ENCODE measurements at regions not wholly inside any gene's neighbourhood (a gene's known extent, or its start where the extent isn't known, plus 50 kb on each side); places are given as distances from the start of the nearest gene placed in this dataset.

DNA sequence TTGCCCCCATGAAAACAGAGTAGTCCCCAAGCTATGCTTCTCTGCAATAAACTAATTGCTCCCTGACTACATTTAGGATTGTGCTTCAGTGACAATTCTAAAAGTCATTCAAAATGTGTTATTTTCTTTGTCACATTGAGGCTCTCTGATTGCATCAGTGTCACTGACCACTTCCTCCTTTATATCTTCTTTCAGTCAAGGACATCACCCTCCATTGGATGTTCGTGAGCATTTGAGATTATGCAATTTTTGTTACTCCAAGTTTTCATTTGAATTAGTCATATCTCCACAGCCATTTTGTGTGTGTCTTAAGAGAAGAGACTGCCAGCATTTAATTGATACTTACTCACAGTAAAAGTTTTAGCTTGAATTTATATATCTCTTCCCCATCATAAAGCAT lies 780.8 kb upstream of the GCFC2 start:
- Histone ChIP-seq H2AFZ (ENCODE audit: low read depth) (no peak overlapping the region), H3K79me2 (ENCODE audit: insufficient read depth) (no peaks in the 10 kb centered on the region), H3K4me2 (no peak overlapping the region), H3K9ac (no peak overlapping the region), H3K4me3 (ENCODE audit: low read depth in 2 of 2, low read length in 1 of 2) (no peak overlapping the region), H3K27ac (ENCODE audit: low read depth in 2 of 2, low read length in 1 of 2) (no peak overlapping the region), H3K9me3 (no peaks in the 10 kb centered on the region; the same call in 1 of the 2 replicates), H3K9me2 (no peaks in the 10 kb centered on the region), H3K27me3 (ENCODE audit: insufficient read depth) (no peaks in the 10 kb centered on the region), H4K20me1 (ENCODE audit: insufficient read depth) (no peaks in the 10 kb centered on the region), H3K4me1 (ENCODE audit: control insufficient read depth in 1 of 2, insufficient read depth in 2 of 2, low read depth in 1 of 2, low read length in 1 of 2) (no peaks in the 10 kb centered on the region), H3F3A (replicated peaks; ENCODE audit: insufficient read depth) (no peaks in the 10 kb centered on the region), H3K36me3 (replicated peaks in 1 of 2; ENCODE audit: control insufficient read depth in 1 of 2, insufficient read depth in 2 of 2, low read length in 1 of 2) (no peaks in the 10 kb centered on the region)
- ChIA-PET CTCF (interaction anchor here (1.3 kb wide), 1 partner anchor 15 kb away, joined by 3 read pairs; no protein-coding TSS in a partner anchor), POLR2A (no interaction called here)
- 5% methylated on average over 1 of the region's 1 CpG for WGBS (ENCODE audit: low lambda C conversion rate)
- DNase-seq: no peak
- TF ChIP-seq, protein P1, sequence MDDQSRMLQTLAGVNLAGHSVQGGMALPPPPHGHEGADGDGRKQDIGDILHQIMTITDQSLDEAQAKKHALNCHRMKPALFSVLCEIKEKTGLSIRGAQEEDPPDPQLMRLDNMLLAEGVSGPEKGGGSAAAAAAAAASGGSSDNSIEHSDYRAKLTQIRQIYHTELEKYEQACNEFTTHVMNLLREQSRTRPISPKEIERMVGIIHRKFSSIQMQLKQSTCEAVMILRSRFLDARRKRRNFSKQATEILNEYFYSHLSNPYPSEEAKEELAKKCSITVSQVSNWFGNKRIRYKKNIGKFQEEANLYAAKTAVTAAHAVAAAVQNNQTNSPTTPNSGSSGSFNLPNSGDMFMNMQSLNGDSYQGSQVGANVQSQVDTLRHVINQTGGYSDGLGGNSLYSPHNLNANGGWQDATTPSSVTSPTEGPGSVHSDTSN (IDR thresholded peaks at IDR 0.05): no peak
- TF ChIP-seq SMC3 (IDR thresholded peaks at IDR 0.05; ENCODE audit: low read depth, low read length) (no peak), MAX (IDR thresholded peaks at IDR 0.05; ENCODE audit: low read depth) (no peak), FOSL2 (IDR thresholded peaks at IDR 0.05; ENCODE audit: borderline replicate concordance, low read depth) (no peak), FOXJ3 (CRISPR knock-in tag; IDR thresholded peaks at IDR 0.05) (no peak)
- TF ChIP-seq, protein P2, sequence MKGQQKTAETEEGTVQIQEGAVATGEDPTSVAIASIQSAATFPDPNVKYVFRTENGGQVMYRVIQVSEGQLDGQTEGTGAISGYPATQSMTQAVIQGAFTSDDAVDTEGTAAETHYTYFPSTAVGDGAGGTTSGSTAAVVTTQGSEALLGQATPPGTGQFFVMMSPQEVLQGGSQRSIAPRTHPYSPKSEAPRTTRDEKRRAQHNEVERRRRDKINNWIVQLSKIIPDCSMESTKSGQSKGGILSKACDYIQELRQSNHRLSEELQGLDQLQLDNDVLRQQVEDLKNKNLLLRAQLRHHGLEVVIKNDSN (IDR thresholded peaks at IDR 0.05; ENCODE audit: borderline replicate concordance, low read depth): no peak

GRCh38 chr2:76478266-76479035 lies 767.7 kb upstream of the GCFC2 start:
- Histone ChIP-seq H3K79me2 (ENCODE audit: insufficient read depth) (no peaks in the 10 kb centered on the region), H3K4me2 (no peak overlapping the region), H4K20me1 (ENCODE audit: insufficient read depth) (no peaks in the 10 kb centered on the region), H3K4me3 (ENCODE audit: low read depth in 2 of 2, low read length in 1 of 2) (no peak overlapping the region), H3K27ac (ENCODE audit: low read depth in 2 of 2, low read length in 1 of 2) (no peak overlapping the region), H3K36me3 (replicated peaks in 1 of 2; ENCODE audit: control insufficient read depth in 1 of 2, insufficient read depth in 2 of 2, low read length in 1 of 2) (no peaks in the 10 kb centered on the region), H3K9me2 (no peaks in the 10 kb centered on the region), H3K27me3 (ENCODE audit: insufficient read depth) (no peaks in the 10 kb centered on the region), H2AFZ (ENCODE audit: low read depth) (no peak overlapping the region), H3K9ac (no peak overlapping the region), H3K9me3 (no peaks in the 10 kb centered on the region), H3K4me1 (ENCODE audit: control insufficient read depth in 1 of 2, insufficient read depth in 2 of 2, low read depth in 1 of 2, low read length in 1 of 2) (no peaks in the 10 kb centered on the region), H3F3A (replicated peaks; ENCODE audit: insufficient read depth) (no peaks in the 10 kb centered on the region)
- DNase-seq: no peak
- TF ChIP-seq, protein P3, sequence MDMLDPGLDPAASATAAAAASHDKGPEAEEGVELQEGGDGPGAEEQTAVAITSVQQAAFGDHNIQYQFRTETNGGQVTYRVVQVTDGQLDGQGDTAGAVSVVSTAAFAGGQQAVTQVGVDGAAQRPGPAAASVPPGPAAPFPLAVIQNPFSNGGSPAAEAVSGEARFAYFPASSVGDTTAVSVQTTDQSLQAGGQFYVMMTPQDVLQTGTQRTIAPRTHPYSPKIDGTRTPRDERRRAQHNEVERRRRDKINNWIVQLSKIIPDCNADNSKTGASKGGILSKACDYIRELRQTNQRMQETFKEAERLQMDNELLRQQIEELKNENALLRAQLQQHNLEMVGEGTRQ (IDR thresholded peaks at IDR 0.05; ENCODE audit: borderline replicate concordance, low read depth, low read length): no peak
- TF ChIP-seq RFX5 (IDR thresholded peaks at IDR 0.05; ENCODE audit: low read length) (no peak), EP300 (IDR thresholded peaks at IDR 0.05; ENCODE audit: borderline replicate concordance in 1 of 2, low read depth in 1 of 2, low read length in 1 of 2) (no peak), CHD2 (IDR thresholded peaks at IDR 0.05; ENCODE audit: low read length, partially characterized antibody) (no peak), IRF3 (IDR thresholded peaks at IDR 0.05; ENCODE audit: low read depth, low read length) (no peak), GATA2 (CRISPR knock-in tag; IDR thresholded peaks at IDR 0.05) (no peak), EZH2phosphoT487 (IDR thresholded peaks at IDR 0.05; ENCODE audit: borderline replicate concordance, low read depth) (no peak), SIN3A (IDR thresholded peaks at IDR 0.05; ENCODE audit: borderline replicate concordance, low read depth, low read length) (no peak), TCF12 (IDR thresholded peaks at IDR 0.05) (no peak), RXRA (IDR thresholded peaks at IDR 0.05; ENCODE audit: borderline replicate concordance, low read depth) (no peak), NRF1 (IDR thresholded peaks at IDR 0.05; ENCODE audit: low read depth, low read length) (no peak), FOXM1 (IDR thresholded peaks at IDR 0.05; ENCODE audit: low read depth) (no peak), TAF1 (IDR thresholded peaks at IDR 0.05; ENCODE audit: borderline replicate concordance, low read depth, low read length) (no peak), FOXJ3 (CRISPR knock-in tag; IDR thresholded peaks at IDR 0.05) (no peak), RCOR1 (IDR thresholded peaks at IDR 0.05; ENCODE audit: low read length) (no peak)
- TF ChIP-seq, protein P2 (IDR thresholded peaks at IDR 0.05; ENCODE audit: borderline replicate concordance, low read depth): no peak
- TF ChIP-seq, protein P1 (IDR thresholded peaks at IDR 0.05): no peak
- POLR2A ChIA-PET: no interaction called here
- 47% methylated on average over 5 of the region's 5 CpGs for WGBS (ENCODE audit: low lambda C conversion rate)
- CTCF ChIA-PET: no interaction called here
